ENCODE measurements at regions not wholly inside any gene's neighbourhood (a gene's known extent, or its start where the extent isn't known, plus 50 kb on each side); places are given as distances from the start of the nearest gene placed in this dataset.

GRCh38 chr4:117412661-117413060 lies 327.3 kb upstream of the TRAM1L1 start:
- Histone ChIP-seq H2AFZ (ENCODE audit: low read depth) (no peak overlapping the region), H3K36me3 (ENCODE audit: insufficient read depth) (no peaks in the 10 kb centered on the region), H4K20me1 (ENCODE audit: insufficient read depth) (no peaks in the 10 kb centered on the region), H3K4me1 (ENCODE audit: low read depth, poor library complexity, severe bottlenecking) (no peaks in the 10 kb centered on the region), H3K9ac (no peak overlapping the region), H3K4me3 (IDR thresholded peaks at IDR 0.05; ENCODE audit: insufficient read depth, low read depth, low read length) (no peak overlapping the region), H3K27ac (no peak overlapping the region), H3K27me3 (ENCODE audit: insufficient read depth, low read depth) (no peaks in the 10 kb centered on the region), H3K79me2 (ENCODE audit: insufficient read depth, low read depth) (no peaks in the 10 kb centered on the region), H3K4me2 (no peak overlapping the region)
- TF ChIP-seq CTCF (conservative IDR thresholded peaks at IDR 0.05; ENCODE audit: low read depth, low read length), result no peak

GRCh38 chr4:117417856-117418255 lies 332.5 kb upstream of the TRAM1L1 start:
- no peak overlapping the region for H3K9ac ChIP-seq
- no peaks in the 10 kb centered on the region for H3K27me3 ChIP-seq (ENCODE audit: insufficient read depth, low read depth)
- H3K36me3 ChIP-seq (ENCODE audit: insufficient read depth), result no peaks in the 10 kb centered on the region
- H3K79me2 ChIP-seq (ENCODE audit: insufficient read depth, low read depth), result no peaks in the 10 kb centered on the region
- no peak overlapping the region for H3K4me2 ChIP-seq
- H4K20me1 ChIP-seq (ENCODE audit: insufficient read depth), result no peaks in the 10 kb centered on the region
- no peak overlapping the region for H3K27ac ChIP-seq
- H3K4me1 ChIP-seq (ENCODE audit: low read depth, poor library complexity, severe bottlenecking), result no peaks in the 10 kb centered on the region
- no peak overlapping the region for H3K4me3 ChIP-seq (IDR thresholded peaks at IDR 0.05; ENCODE audit: insufficient read depth, low read depth, low read length)
- no peak overlapping the region for H2AFZ ChIP-seq (ENCODE audit: low read depth)
- no peak for TF ChIP-seq CTCF (conservative IDR thresholded peaks at IDR 0.05; ENCODE audit: low read depth, low read length)

- Histone ChIP-seq H3K4me1 (ENCODE audit: low read depth, poor library complexity, severe bottlenecking) (no peaks in the 10 kb centered on the region), H4K20me1 (ENCODE audit: insufficient read depth) (no peaks in the 10 kb centered on the region), H3K79me2 (ENCODE audit: insufficient read depth, low read depth) (no peaks in the 10 kb centered on the region), H3K4me3 (IDR thresholded peaks at IDR 0.05; ENCODE audit: insufficient read depth, low read depth, low read length) (no peak overlapping the region), H3K27me3 (ENCODE audit: insufficient read depth, low read depth) (no peaks in the 10 kb centered on the region), H3K27ac (no peak overlapping the region), H2AFZ (ENCODE audit: low read depth) (no peak overlapping the region), H3K9ac (no peak overlapping the region), H3K36me3 (ENCODE audit: insufficient read depth) (no peaks in the 10 kb centered on the region), H3K4me2 (no peak overlapping the region)
- no peak for TF ChIP-seq CTCF (conservative IDR thresholded peaks at IDR 0.05; ENCODE audit: low read depth, low read length)
Observed at GRCh38 chr4:117420948-117421347, 335.6 kb upstream of the TRAM1L1 start.

- no peak overlapping the region for H3K9ac ChIP-seq
- no peaks in the 10 kb centered on the region for H3K4me1 ChIP-seq (ENCODE audit: low read depth, poor library complexity, severe bottlenecking)
- no peak overlapping the region for H3K4me3 ChIP-seq (IDR thresholded peaks at IDR 0.05; ENCODE audit: insufficient read depth, low read depth, low read length)
- no peak overlapping the region for H2AFZ ChIP-seq (ENCODE audit: low read depth)
- H3K27me3 ChIP-seq (ENCODE audit: insufficient read depth, low read depth), result no peaks in the 10 kb centered on the region
- no peak for TF ChIP-seq CTCF (conservative IDR thresholded peaks at IDR 0.05; ENCODE audit: low read depth, low read length)
- H3K79me2 ChIP-seq (ENCODE audit: insufficient read depth, low read depth), result no peaks in the 10 kb centered on the region
- H3K4me2 ChIP-seq, result no peak overlapping the region
- no peaks in the 10 kb centered on the region for H3K36me3 ChIP-seq (ENCODE audit: insufficient read depth)
- no peaks in the 10 kb centered on the region for H4K20me1 ChIP-seq (ENCODE audit: insufficient read depth)
- H3K27ac ChIP-seq, result no peak overlapping the region
Observed at GRCh38 chr4:117421706-117422105, 336.3 kb upstream of the TRAM1L1 start.

GRCh38 chr4:117422297-117422696 lies 336.9 kb upstream of the TRAM1L1 start:
- H3K4me2 ChIP-seq, result no peak overlapping the region
- TF ChIP-seq CTCF (conservative IDR thresholded peaks at IDR 0.05; ENCODE audit: low read depth, low read length), result no peak
- no peaks in the 10 kb centered on the region for H3K4me1 ChIP-seq (ENCODE audit: low read depth, poor library complexity, severe bottlenecking)

More at GRCh38 chr4:117422297-117422696, 336.9 kb upstream of the TRAM1L1 start:
- Histone ChIP-seq H3K27ac (no peak overlapping the region), H2AFZ (ENCODE audit: low read depth) (no peak overlapping the region), H3K4me3 (IDR thresholded peaks at IDR 0.05; ENCODE audit: insufficient read depth, low read depth, low read length) (no peak overlapping the region), H3K79me2 (ENCODE audit: insufficient read depth, low read depth) (no peaks in the 10 kb centered on the region), H3K27me3 (ENCODE audit: insufficient read depth, low read depth) (no peaks in the 10 kb centered on the region), H3K36me3 (ENCODE audit: insufficient read depth) (no peaks in the 10 kb centered on the region), H3K9ac (no peak overlapping the region), H4K20me1 (ENCODE audit: insufficient read depth) (no peaks in the 10 kb centered on the region)

Data from KMS-11 (cell line).